GM21390 (cell line): ENCODE measurements at regions not wholly inside any gene's neighbourhood (a gene's known extent, or its start where the extent isn't known, plus 50 kb on each side); places are given as distances from the start of the nearest gene placed in this dataset.
A peak's percentile ranks its signal among the peaks of the same experiment; 100 is the strongest.

Source experiments
- ATAC-seq: cut with Tn5 transposase; IDR thresholded peaks from one replicate; pipeline ENCODE4 v1.9.1; 2021; ENCODE audit not compliant: unreplicated experiment

DNA sequence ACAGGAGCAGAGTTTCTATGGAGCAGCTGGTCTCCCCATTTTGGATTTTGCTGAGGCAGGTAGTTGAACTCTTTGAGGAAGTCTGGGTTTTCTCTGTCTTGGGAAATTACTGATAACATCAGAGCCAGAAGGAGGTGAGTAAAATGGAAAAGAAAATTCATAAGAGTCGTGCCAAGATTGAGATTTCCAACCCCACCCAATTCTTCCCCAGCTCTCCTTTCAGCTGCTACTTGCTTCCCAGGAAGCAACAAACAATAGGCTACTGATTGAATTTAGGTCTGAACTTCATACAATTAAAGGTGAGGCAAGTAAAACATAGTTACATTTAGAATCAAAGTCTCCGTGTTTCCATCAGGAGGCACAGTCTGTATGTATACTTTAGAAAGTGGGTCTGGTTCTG, 54.6 kb upstream of the EOLA2 start:
- ATAC-seq: no peak

DNA sequence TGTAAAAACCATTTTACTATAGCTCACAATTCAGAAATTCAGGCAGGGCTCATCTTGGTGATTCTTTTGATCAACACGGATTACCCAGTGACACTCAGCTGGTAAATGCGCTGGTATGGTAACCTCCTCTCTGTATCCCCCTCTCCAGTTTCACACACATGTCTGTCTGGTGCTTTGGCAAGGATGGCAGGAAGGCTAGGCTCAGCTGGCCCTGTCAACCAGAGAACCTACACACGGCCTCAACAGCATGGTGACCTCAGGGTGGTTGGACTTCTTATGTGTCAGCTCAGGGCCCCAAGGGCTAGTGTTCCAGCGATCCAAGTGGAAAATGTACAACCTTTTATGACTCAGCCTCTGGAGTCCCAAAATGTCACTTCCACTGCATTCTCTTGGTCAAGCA, 55.7 kb upstream of the EOLA2 start:
- ATAC-seq: no peak

- ATAC-seq: no peak
Observed at GRCh38 chrX:149996515-149996914, 58.2 kb upstream of the EOLA2 start.

- ATAC-seq: no peak
Observed at GRCh38 chrX:150005027-150005426, 66.7 kb upstream of the EOLA2 start.

GRCh38 chrX:150007356-150007755, 69.1 kb upstream of the EOLA2 start:
- ATAC-seq: no peak

DNA sequence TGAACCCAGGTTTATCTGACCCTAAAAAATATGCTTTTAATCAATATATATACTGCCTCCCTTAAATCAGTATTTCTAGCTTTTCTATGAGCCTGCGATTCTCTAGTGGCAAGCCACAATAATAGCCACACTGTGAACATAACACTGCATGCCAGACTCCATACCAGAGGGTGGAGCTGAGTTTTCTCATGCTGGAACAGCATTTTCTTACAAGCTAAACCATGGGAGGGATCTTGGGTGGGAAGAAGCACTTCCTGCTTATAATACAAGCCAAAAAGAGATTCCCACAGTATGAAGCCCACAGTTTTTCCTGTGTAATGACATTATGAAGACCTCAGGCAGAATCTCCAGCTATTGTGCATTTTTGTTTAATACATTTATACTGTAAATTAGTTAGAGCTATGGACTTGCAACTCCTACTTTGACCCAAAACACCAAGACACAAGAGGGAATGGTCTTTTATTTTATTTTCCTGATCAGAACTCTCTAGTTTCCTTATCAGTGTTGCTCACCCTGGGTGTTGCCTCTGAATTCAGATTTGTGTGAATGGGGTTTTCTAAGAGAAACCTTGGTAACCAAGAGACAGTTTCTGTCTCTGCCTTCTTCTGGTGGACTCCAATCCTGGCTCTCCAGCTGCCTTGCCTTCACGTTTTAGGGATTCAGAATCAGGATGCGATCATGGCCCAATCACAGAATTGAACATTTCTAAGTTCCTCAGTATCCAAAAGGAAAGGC, 74.5 kb upstream of the EOLA2 start:
- ATAC-seq: no peak

GRCh38 chrX:150014525-150014924, 76.2 kb upstream of the EOLA2 start:
- ATAC-seq: no peak

DNA sequence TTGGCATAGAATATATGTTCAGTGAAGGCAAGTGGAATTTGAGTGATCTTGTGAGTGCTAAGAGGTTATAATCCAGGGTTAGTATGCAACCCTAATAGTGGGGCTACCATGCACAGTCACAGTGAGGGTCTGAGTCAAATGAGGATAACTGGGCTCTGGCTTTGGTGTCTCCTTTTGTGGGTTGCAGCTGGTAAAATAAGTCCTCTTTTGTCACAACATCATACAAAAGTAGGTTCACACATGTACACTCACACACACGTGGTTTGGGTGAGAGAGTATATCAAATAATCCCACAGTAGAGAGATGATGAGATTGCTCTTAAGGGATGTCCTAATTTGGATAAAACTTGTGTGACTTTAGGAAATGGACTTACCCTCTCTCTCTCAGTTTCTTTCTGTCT, 79.6 kb upstream of the EOLA2 start:
- ATAC-seq: no peak

GRCh38 chrX:150018931-150019361, 80.7 kb upstream of the EOLA2 start:
- ATAC-seq: no peak

DNA sequence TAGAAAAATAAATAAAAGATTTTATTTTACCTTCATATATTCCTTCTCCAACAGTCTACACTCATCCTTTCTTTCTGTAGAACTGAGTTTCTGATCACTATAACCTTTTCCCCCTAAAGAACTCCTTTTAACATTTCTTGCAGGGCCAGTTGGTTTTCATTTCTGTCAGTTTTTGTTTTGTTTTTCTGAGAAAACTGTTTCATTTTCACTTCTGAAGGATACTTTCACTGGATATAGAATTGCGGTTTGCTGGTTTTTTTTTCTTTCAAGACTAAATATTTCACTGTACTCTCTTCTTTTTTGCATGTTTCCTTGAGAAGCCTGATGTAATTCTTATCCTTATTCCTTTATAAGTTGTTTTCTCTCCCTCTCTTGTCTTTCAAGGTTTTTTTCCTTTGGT, 90.4 kb upstream of the EOLA2 start:
- peak; percentile 64 for ATAC-seq

GRCh38 chrX:150032742-150033141, 94.5 kb upstream of the EOLA2 start:
- no peak for ATAC-seq

DNA sequence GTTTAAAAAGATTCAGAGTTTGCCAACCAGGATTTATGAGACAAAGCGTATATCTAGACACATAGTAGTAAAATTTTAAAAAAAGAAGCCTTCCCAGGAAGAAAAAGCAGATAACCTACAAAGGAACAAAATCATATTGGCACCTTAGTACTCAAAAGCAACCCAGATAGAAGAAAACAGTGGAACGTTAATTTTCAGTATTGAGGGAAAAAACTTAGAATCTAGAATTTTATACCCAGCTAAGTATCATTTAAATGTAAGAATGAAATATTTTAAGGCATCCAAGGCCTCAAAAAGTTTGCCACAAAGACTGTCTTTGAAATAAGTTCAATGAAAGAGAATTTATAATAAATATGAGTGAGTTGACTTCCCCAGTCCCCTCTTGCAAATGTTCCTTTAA, 96.5 kb upstream of the EOLA2 start:
- no peak for ATAC-seq

DNA sequence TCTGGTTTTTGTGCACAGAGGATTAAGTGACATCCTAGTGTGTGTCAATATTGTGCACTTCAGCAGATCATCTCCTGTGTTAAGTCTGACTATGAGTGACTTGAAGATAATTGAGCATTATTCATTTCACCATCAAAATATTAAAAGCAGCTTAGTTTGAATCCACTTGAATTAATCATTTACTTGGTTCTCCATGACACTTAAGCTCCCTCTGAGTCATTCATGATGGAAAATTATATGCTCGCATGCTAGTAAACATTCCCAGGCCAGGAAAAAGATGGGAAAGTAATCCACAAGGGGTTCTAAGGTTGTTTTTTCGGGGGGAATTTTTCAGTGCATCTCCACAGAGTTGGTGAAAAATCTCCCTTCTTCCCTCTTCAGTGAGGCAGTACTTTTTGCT, 97.2 kb upstream of the EOLA2 start:
- ATAC-seq: no peak

- ATAC-seq: no peak
Observed at GRCh38 chrX:150036181-150036580, 97.9 kb upstream of the EOLA2 start.

DNA sequence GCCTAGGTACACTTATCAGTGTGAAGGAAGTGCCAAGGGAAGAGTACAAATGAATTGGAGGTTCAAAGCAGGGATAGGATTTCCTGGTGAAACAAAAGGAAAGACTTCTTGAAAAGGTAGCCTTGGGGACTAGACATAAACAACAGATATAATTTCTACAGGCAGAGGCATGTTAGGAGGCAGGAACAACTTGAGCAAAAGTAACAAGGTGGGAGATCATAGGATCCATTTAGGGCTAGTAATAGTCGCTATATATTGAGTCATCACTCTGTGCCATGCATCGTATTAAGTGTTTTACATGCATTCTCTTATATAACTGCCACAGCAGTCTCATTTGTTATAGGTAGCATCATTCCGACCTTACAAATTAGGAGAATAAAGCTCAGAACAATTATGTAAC, 98.3 kb upstream of the EOLA2 start:
- no peak for ATAC-seq

DNA sequence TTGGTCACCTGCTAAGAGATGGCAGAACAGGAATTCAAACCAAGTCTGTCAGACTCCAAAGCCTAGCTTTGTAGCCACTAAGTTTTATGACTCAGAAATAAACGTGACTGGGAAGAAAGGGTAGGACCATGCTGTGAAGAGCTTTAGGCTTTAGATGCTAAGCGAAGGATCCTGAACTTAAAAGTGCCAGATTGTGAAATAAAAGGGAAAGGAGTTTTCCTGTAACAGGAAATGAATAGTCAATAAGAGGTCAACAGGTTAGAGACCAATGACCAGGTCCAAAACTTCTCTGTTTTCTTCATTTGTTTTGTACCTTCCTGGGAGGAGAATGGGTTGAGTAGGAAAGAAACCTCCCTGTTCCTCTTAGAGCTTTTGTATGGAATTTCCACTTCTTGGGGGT, 98.8 kb upstream of the EOLA2 start:
- no peak for ATAC-seq

- no peak for ATAC-seq
Observed at GRCh38 chrX:150038315-150038714, 100.0 kb upstream of the EOLA2 start.

DNA sequence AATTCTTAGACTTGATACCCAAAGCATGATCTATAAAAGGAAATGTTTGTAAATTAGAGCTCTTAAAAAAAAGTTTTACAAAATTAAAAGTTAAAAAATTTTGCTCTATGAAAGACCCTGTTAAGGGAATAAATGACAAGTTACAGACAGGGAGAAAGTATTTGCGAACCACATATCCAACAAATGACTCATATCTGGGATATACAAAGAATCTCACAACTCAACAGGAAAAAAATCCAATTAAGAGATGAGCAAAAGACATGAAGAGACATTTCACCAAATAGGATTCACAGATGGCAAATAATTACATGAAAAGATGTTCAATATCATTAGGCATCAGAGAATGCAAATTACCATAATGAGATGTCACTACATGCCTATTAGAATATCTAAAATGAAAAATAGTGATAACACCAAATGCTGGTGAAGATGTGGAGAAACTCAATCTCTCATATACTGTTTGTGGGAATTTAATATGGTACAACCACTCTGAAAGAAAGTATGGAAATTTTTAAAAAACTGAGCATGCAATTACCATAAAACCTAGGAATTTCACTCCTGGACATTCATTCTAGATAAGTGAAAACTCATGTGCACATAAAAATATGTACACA, 100.8 kb upstream of the EOLA2 start:
- no peak for ATAC-seq

DNA sequence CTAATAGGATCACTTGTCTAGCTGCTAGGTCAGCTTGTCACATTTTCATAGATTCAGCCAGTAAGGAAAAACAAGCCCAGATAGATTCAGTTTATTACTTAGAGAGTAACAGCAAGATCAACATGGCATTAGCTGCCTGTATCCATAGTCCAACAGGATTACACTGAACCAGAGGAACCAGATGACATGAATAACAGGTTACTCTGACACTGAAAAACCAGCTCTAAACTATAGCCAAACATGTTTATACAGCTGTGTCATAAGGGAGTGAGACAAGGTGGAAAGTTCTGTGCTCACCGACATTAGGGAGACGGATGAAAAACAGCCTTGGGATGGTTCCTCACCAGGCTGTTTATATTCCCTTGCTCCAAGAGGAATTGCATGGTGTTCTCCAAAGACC, 102.9 kb upstream of the EOLA2 start:
- ATAC-seq: no peak

DNA sequence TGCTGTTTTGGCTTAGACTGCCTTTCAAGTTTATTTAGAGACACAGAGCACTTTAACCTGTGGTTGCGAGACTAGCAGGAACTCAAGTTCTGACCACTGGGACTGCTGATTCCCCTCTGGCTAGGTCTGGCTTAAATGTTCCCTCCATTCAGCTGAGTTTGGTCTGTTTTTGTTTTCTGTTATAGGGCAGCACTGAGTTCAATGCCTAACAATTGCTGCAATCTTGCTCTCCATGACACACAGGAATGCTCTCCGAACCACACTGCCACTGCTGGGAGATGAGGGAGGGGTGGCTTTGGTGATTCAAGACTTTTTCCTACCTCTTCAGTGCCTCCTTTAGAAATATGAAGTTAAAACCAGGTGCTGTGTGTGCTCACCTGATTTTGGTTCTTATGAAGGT, 106.3 kb upstream of the EOLA2 start:
- no peak for ATAC-seq

GRCh38 chrX:150047818-150048217, 109.5 kb upstream of the EOLA2 start:
- ATAC-seq: no peak

DNA sequence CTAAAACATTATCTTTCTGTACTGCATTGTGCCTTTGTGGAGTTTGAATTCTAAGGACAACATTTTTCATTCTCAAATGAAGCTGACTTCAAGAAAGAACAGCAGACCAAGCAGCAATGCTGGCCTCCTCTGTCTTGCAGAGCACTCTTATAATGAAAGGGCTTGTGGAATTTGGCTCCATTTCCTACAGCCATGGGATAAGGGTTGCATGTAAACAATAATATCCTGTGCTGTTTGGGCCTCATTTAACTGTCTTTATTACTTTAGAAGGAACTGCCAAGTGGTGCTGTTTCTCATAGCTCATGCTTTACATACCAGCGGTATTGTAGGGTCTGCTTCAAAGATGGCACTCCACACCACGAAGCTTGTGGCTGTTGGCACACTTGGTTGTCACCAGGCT, 111.4 kb upstream of the EOLA2 start:
- ATAC-seq: no peak

GRCh38 chrX:150050387-150050786, 112.1 kb upstream of the EOLA2 start:
- ATAC-seq: no peak
